Nephron (organoid): ENCODE measurements at regions not wholly inside any gene's neighbourhood (a gene's known extent, or its start where the extent isn't known, plus 50 kb on each side); places are given as distances from the start of the nearest gene placed in this dataset.

Source experiments
- H3K27ac Mint-ChIP-seq, 3 experiments: 2 replicates each; pipeline ENCODE4 v1.8.0; 2020; ENCODE audit warnings: mixed read lengths in 3 of 3, mild to moderate bottlenecking in 2 of 3, moderate library complexity in 1 of 3
- H3K27me3 Mint-ChIP-seq: 2 replicates; pipeline ENCODE4 v1.8.0; 2021; ENCODE audit warnings: low read depth, mild to moderate bottlenecking, moderate library complexity, mixed read lengths
- H3K36me3 Mint-ChIP-seq: 2 replicates; pipeline ENCODE4 v1.8.0; 2020; ENCODE audit warnings: low read depth, mixed read lengths
- H3K4me1 Mint-ChIP-seq: 2 replicates; pipeline ENCODE4 v1.8.0; 2020; ENCODE audit warnings: mixed read lengths
- H3K4me3 Mint-ChIP-seq, 3 experiments: 2 replicates each; pipeline ENCODE4 v1.8.0; 2020; ENCODE audit warnings: mild to moderate bottlenecking in 3 of 3, mixed read lengths in 3 of 3, moderate library complexity in 2 of 3
- H3K9me3 Mint-ChIP-seq: 2 replicates; pipeline ENCODE4 v1.8.0; 2020; ENCODE audit warnings: mixed read lengths
- TF ChIP-seq, protein P1 (sequence below), 3 experiments: fragments of 200-600 bp; sonication (generic); IDR thresholded peaks; one replicate each; pipeline ENCODE4 v1.5.0; 2021; ENCODE audit warnings: antibody characterized with exemption in 3 of 3; ENCODE audit not compliant: unreplicated experiment in 3 of 3

DNA sequence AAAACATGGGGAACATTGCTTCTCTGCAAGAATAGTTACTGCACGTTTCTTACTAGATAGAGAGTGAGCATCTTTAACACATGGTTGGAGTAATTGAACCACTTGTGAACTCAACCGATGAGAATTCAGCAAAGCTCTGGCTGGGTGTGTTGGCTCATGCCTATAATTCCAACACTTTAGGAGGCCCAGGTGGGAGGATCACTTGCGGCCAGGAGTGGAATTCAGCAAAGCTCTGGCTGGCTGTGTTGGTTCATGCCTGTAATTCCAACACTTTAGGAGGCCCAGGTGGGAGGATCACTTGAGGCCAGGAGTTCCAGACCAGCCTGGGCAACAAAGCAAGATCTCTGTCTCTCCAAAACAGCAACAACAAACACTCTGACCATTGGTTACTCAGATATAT is 865.9 kb downstream of the KCNJ2 start:
- Mint-ChIP-seq H3K4me3 (no peak overlapping the region), H3K4me1 (no peaks in the 10 kb centered on the region), H3K36me3 (no peaks in the 10 kb centered on the region), H3K9me3 (no peaks in the 10 kb centered on the region), H3K27ac (no peak overlapping the region), H3K27me3 (peaks cover 13% of the 10 kb centered on the region)
- TF ChIP-seq, protein P1, sequence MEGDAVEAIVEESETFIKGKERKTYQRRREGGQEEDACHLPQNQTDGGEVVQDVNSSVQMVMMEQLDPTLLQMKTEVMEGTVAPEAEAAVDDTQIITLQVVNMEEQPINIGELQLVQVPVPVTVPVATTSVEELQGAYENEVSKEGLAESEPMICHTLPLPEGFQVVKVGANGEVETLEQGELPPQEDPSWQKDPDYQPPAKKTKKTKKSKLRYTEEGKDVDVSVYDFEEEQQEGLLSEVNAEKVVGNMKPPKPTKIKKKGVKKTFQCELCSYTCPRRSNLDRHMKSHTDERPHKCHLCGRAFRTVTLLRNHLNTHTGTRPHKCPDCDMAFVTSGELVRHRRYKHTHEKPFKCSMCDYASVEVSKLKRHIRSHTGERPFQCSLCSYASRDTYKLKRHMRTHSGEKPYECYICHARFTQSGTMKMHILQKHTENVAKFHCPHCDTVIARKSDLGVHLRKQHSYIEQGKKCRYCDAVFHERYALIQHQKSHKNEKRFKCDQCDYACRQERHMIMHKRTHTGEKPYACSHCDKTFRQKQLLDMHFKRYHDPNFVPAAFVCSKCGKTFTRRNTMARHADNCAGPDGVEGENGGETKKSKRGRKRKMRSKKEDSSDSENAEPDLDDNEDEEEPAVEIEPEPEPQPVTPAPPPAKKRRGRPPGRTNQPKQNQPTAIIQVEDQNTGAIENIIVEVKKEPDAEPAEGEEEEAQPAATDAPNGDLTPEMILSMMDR (IDR thresholded peaks at IDR 0.05; ENCODE audit: unreplicated experiment in 3 of 3) = no peak

DNA sequence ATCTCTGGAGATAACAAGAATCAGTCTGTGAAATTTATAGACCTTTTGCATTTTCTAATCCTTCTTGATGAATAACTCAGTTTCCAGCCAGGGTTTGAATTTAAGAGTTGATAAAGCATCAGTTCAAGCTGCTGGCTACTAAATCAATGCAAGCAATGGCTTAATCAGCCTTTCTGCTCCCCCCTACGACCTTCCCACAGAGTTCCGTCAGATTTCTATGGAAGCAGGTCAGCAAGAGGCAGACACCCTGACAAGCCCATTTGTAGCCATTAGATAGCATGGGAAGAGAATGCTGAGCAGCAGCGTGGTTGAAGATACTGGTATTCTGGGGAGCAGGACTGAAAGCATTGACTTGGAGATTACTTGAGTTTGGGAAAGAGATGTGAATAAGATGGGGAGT is 868.1 kb downstream of the KCNJ2 start:
- no peaks in the 10 kb centered on the region for H3K4me1 Mint-ChIP-seq
- no peak overlapping the region for H3K4me3 Mint-ChIP-seq
- no peaks in the 10 kb centered on the region for H3K9me3 Mint-ChIP-seq
- no peaks in the 10 kb centered on the region for H3K36me3 Mint-ChIP-seq
- peaks cover 5% of the 10 kb centered on the region for H3K27me3 Mint-ChIP-seq
- TF ChIP-seq, protein P1 (IDR thresholded peaks at IDR 0.05; ENCODE audit: unreplicated experiment in 3 of 3) = no peak
- H3K27ac Mint-ChIP-seq = no peak overlapping the region

DNA sequence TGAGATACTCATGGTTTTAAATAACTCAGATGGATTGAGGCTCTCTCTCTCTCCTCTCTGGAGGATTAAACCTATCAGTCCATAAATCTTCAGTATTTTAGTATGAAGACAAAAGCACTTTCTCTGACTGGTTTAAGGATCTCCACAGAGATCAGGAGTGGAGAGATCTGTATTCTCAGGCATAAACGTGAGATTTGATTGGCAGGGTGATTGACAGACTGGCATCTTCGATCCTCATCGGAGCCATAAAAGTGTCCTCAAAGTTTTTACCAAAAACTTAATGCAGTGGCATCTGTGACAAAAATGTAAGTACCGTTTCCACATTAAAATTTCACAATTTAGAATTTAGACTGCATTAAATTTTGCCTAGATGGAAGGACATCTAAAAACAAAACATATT is 870.1 kb downstream of the KCNJ2 start:
- Mint-ChIP-seq H3K27me3 (peaks cover 10% of the 10 kb centered on the region), H3K4me3 (no peak overlapping the region), H3K9me3 (no peaks in the 10 kb centered on the region), H3K27ac (no peak overlapping the region), H3K4me1 (no peaks in the 10 kb centered on the region), H3K36me3 (no peaks in the 10 kb centered on the region)
- TF ChIP-seq, protein P1 (IDR thresholded peaks at IDR 0.05; ENCODE audit: unreplicated experiment in 3 of 3) = no peak

DNA sequence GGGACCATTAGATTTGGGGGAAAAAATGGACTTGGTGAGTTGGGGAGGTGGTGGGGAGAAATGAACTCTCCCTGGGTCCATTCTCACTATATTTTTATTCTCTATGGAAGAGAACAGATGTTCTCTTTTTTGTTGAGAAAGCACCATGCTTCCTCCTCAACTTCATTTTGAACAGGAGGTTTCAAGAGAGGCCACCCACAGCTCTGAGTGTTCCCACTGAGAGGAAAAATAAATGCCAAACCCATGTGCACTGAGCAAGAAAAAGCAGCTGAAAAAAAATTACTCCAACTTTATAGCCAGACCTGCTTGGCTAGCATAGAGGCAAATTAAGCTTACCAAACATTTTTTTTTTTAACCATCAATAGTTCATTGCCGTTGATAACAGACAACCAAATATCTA is 883.6 kb downstream of the KCNJ2 start:
- TF ChIP-seq, protein P1 (IDR thresholded peaks at IDR 0.05; ENCODE audit: unreplicated experiment in 3 of 3) = no peak

DNA sequence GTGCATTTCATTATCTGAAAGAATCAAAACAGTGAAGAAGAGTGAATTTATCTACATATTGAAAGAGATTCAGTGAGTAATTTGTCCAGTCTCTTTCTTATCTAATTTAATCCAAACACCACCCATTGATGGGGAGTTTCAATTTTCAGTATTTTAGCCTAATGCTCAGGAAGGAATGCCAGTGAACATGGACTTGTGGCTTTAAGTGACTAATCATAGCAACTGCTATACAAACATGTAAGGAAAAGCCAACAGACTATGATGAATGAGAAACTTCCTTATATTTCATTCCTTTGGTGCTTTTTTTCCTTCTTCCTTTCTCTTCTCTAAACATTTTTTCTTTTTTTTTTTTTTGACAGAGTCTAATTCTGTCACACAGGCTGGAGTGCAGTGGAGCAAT is 885.8 kb downstream of the KCNJ2 start:
- TF ChIP-seq, protein P1 (IDR thresholded peaks at IDR 0.05; ENCODE audit: unreplicated experiment in 3 of 3) = no peak
- peaks cover 5% of the 10 kb centered on the region for H3K27me3 Mint-ChIP-seq
- H3K27ac Mint-ChIP-seq = no peak overlapping the region
- H3K4me3 Mint-ChIP-seq = no peak overlapping the region
- H3K9me3 Mint-ChIP-seq = peaks cover 6% of the 10 kb centered on the region
- peaks cover 3% of the 10 kb centered on the region for H3K36me3 Mint-ChIP-seq
- no peaks in the 10 kb centered on the region for H3K4me1 Mint-ChIP-seq

More for the DNA sequence above, 883.6 kb downstream of the KCNJ2 start:
- Mint-ChIP-seq H3K4me3 (no peak overlapping the region), H3K27me3 (peaks cover 11% of the 10 kb centered on the region), H3K27ac (no peak overlapping the region), H3K36me3 (no peaks in the 10 kb centered on the region), H3K9me3 (peaks cover 3% of the 10 kb centered on the region), H3K4me1 (no peaks in the 10 kb centered on the region)

DNA sequence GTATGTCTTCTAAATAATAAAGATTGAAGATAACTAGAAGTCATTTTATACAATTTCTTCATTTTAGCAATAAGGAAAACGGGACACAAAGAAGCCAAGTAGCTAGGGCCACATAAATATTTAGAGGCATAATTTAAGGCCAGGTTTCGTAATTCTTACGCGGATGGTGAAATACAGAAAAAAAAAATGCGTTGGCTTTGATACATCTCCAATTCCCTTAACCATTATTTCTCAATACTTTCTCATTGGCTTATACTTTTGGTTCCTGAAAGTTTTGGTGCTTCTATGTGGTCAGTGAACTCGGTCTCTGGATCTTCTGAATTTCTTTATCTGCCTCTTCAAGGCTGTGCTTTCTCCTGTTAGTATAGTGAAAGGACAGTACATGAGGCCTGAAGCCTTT is 888.1 kb downstream of the KCNJ2 start:
- Mint-ChIP-seq H3K4me1 (no peaks in the 10 kb centered on the region), H3K27ac (peak overlapping the region in 1 of 3 experiments; percentile 65), H3K36me3 (peaks cover 13% of the 10 kb centered on the region), H3K9me3 (peaks cover 21% of the 10 kb centered on the region), H3K4me3 (no peak overlapping the region), H3K27me3 (no peaks in the 10 kb centered on the region)
- TF ChIP-seq, protein P1 (IDR thresholded peaks at IDR 0.05; ENCODE audit: unreplicated experiment in 3 of 3) = no peak
